ENCODE measurements at regions not wholly inside any gene's neighbourhood (a gene's known extent, or its start where the extent isn't known, plus 50 kb on each side); places are given as distances from the start of the nearest gene placed in this dataset.

DNA sequence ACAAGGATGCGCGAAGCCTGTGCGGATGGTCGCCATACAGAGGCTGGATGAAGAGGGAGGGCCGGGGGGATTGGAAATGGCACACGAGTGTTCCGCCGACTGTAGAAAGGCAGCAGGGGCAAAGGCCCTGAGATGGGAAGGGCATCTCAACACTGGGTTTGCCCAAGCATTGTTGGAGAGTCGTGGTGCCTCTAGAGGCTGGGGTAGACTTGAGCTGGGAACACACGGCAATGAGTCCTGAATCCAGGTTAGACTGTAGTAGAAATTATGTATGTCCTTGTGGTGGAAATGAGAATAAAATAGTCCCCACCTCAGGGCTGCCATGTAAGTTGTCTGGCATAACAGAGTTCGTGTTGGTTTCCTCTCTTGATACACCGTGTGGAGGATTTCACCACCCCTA is 83.8 kb upstream of the CCND2 start:
- TF ChIP-seq, protein P1, sequence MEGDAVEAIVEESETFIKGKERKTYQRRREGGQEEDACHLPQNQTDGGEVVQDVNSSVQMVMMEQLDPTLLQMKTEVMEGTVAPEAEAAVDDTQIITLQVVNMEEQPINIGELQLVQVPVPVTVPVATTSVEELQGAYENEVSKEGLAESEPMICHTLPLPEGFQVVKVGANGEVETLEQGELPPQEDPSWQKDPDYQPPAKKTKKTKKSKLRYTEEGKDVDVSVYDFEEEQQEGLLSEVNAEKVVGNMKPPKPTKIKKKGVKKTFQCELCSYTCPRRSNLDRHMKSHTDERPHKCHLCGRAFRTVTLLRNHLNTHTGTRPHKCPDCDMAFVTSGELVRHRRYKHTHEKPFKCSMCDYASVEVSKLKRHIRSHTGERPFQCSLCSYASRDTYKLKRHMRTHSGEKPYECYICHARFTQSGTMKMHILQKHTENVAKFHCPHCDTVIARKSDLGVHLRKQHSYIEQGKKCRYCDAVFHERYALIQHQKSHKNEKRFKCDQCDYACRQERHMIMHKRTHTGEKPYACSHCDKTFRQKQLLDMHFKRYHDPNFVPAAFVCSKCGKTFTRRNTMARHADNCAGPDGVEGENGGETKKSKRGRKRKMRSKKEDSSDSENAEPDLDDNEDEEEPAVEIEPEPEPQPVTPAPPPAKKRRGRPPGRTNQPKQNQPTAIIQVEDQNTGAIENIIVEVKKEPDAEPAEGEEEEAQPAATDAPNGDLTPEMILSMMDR (IDR thresholded peaks at IDR 0.05; ENCODE audit: extremely low read depth in 1 of 2, insufficient read depth in 1 of 2, low read depth in 1 of 2, low read length in 2 of 2) = no peak
- TF ChIP-seq EZH2 (IDR thresholded peaks at IDR 0.05; ENCODE audit: borderline replicate concordance, low read depth, low read length, severe bottlenecking) = no peak
- TF ChIP-seq POLR2A (IDR thresholded peaks at IDR 0.05; ENCODE audit: low read depth, low read length) = no peak
- TF ChIP-seq, protein P2, sequence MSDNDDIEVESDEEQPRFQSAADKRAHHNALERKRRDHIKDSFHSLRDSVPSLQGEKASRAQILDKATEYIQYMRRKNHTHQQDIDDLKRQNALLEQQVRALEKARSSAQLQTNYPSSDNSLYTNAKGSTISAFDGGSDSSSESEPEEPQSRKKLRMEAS (IDR thresholded peaks at IDR 0.05; ENCODE audit: insufficient read depth, insufficient read length) = no peak
- no peak for TF ChIP-seq JUN (IDR thresholded peaks at IDR 0.05; ENCODE audit: borderline replicate concordance, insufficient read depth, insufficient read length, low read depth)
- no peak for TF ChIP-seq POLR2AphosphoS5 (IDR thresholded peaks at IDR 0.05; ENCODE audit: insufficient read depth, low read depth, low read length)
- no peak for TF ChIP-seq MYC (IDR thresholded peaks at IDR 0.05; ENCODE audit: low read depth, low read length)
- no peak for TF ChIP-seq FOS (IDR thresholded peaks at IDR 0.05; ENCODE audit: borderline replicate concordance, insufficient read depth, low read length)
- TF ChIP-seq GATA2 (IDR thresholded peaks at IDR 0.05; ENCODE audit: insufficient read depth, insufficient read length, low read depth, low read length) = no peak

Measured in endothelial cell of umbilical vein (primary cell).